Frontal cortex (tissue), 3 donors: ENCODE measurements at regions not wholly inside any gene's neighbourhood (a gene's known extent, or its start where the extent isn't known, plus 50 kb on each side); places are given as distances from the start of the nearest gene placed in this dataset.

Experiments
- DNase-seq, 2 donors: peaks; one replicate each; pipeline ENCODE4 v3.0.0; 2012; ENCODE audit warnings: low spot score in 2 of 2
- FAIRE-seq: peaks from 2 replicates; lab custom pipeline; 2012; peaks lifted over from hg19 to GRCh38; lab: Jason Lieb, UNC
- donor health status: control.
- donor health status: control.
- donor health status: control.

DNA sequence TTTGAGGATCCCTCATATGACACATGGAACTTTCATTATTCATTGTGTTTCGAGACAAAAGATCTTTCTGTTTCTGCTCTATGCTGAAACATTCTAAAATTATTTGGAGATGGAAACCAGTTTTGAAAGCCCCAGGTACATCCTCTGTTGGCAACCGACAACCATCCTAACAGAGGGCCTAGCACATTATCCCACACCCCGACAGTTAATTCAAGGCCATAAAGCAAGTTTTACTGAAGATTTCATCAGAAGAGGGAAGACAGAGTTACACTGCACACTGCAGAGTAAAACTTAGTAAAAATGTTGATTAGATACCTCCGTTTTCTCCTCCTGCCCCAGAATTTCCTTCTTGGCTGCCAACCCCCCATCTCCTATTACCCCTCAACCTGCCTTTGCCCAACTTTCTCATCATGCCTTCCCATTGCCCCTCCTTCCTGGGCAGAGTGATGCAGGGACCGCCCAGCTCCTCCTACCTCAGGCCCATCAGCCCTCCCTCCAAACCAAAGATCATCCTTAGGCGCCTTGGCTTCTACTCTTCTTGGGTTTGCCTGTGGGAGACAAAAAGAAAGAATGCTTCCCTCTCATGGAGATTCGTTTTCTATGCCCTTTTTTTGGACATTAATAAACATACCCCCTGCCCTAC lies 52.9 kb upstream of the CITED4 start:
- no peak for DNase-seq
- FAIRE-seq, result no peak

DNA sequence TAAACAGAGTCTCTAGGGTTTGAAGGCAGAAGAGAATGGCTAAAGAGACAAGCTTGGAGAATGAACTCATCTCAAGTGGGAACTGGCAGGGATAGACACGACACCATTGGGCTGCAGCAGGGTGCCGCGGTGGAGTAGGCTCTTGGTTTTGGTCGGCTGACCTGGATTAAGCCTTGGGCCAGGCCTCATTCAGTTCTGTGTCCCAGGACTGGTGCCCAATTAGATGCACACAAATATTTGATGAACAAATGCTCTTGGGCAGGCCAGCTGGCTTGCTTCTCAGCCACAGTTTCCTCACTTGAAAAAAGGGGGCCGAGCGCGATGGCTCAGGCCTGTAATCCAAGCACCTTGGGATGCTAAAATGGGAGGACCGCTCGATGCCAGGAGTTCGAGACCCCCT lies 53.4 kb upstream of the CITED4 start:
- FAIRE-seq (no peak), DNase-seq (no peak)

DNA sequence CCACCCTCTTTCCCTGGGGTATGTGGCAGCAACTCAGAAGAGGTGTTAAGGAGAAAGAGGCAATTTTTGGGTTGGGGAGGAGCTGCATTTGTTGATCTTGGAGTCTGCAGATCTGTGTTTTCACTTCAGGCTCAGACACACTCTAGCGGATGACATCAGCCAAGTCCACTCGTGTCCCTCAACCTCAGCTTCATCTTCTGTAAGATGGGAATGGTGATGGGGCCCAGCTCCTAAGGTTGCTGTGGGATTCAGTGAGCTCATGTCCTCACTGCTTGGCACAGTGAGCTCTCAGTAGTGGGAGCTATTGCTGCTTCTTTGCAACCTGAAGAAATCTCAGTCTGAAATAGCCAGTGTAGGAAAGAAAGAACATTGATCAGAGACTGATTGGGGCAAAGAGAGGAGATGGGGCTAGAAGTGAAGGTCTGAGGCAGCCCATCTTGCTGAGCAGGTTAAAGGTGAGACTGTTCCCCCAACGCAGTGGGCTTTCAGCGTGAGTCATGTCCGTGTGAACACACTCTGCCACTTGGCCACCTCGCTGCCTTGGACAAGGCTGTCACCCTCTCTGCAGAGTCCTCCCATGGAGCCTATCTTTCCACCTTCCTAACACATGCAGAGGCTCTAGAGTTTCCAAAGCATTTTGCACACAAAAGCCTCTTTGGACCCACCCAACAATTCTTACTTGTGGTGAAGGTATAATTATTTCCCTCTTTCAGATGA lies 56.0 kb upstream of the CITED4 start:
- no peak for DNase-seq
- no peak for FAIRE-seq

DNA sequence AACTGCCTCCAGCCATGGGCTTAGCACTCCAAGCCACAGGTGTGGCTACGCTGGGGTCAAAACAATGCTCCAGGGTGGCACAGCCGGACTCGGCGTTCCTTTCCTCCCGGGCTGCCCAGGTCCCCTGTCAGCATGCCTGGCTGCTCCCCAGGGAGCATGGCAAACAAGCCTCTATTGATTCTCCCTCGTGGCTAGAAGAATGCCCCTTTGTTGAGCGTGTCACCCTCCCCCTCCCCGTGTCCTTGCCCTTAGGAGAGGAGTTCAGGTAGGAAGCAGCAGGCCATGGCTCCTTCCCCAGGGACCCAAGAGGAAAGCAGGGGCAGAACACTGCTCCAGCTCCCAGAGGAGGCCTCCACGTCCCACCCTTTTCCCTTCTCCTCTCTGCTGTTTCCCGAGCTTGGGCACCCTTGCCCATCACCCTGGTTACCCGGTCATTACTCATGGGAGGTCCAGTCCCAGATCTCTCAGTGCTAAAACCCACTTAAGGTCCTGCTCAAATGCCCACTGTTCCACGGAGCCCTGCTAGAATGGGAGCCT lies 57.4 kb upstream of the CITED4 start:
- DNase-seq (peak; percentile 34 to 54), FAIRE-seq (no peak)

GRCh38 chr1:40921522-40921921 lies 58.0 kb upstream of the CTPS1 start:
- FAIRE-seq (no peak), DNase-seq (no peak)

- FAIRE-seq, result no peak
Measured at GRCh38 chr1:40921981-40922677, 57.4 kb upstream of the CTPS1 start.

GRCh38 chr1:40922969-40923368 lies 56.5 kb upstream of the CTPS1 start:
- no peak for FAIRE-seq
- DNase-seq, result peak in 1 of 2 donors; percentile 24

More at GRCh38 chr1:40921981-40922677, 57.4 kb upstream of the CTPS1 start:
- no peak for DNase-seq

GRCh38 chr1:40923511-40924020 lies 55.9 kb upstream of the CTPS1 start:
- FAIRE-seq (no peak), DNase-seq (no peak)

DNA sequence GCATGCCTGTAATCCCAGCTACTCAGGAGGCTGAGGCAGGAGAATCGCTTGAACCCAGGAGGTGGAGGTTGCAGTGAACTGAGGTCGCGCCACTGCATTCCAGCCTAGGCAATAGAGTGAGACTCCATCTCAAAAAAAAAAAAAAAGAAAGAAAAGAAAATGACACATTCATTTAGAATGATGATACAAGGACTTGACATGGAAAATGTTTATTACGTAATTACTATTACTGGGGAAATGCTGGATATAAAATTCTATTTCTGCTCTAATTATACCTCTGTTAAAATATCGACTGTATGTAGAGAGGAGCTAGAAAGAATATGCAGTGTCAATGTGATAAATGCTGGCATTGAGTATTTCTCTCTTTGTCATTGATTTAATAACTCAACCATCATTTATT lies 54.7 kb upstream of the CTPS1 start:
- FAIRE-seq (no peak), DNase-seq (no peak)

GRCh38 chr1:40925834-40926410 lies 53.6 kb upstream of the CTPS1 start:
- no peak for FAIRE-seq
- no peak for DNase-seq

- DNase-seq (no peak), FAIRE-seq (no peak)
Measured at GRCh38 chr1:40926441-40926840, 53.1 kb upstream of the CTPS1 start.

GRCh38 chr1:40927781-40928180 lies 51.7 kb upstream of the CTPS1 start:
- FAIRE-seq (no peak), DNase-seq (no peak)

DNA sequence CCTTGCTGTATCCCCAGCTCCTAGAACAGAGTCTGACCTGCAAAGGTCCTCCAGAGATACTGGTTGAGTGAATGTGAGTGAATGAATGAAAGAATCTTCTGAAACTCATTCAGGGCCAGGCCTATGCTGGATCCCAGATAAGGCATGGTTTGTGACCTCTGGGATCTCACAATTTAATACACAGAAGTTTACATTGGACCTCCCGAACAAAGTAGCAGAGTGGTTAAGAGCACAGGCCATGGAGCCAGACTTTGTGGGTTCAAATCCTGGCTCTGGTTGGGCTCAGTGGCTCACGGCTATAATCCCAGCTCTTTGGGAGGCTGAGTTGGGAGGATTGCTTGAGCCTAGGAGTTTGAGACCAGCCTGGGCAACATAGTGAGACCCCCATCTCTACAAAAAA lies 50.8 kb upstream of the CTPS1 start:
- FAIRE-seq, result no peak
- DNase-seq, result no peak

DNA sequence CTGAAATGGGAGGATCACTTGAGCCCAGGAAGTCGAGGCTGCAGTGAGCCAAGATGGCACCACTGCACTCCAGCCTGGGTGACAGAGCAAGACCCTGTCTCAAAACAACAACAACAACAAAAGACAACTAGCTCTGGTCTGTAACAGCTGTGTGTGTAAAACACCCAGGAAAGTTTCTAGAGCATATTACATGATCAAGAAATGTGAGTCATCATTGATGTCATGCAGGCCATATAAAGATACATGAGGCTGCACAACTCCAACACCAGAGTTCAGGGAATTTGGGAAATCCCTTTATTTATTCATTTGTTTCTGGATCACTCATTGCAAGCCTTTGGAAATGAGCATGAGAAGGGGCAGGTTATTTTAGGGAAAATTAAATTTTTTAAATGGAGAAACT lies 50.3 kb upstream of the CTPS1 start:
- FAIRE-seq, result no peak
- no peak for DNase-seq
